KMS-11 (cell line): ENCODE measurements at regions not wholly inside any gene's neighbourhood (a gene's known extent, or its start where the extent isn't known, plus 50 kb on each side); places are given as distances from the start of the nearest gene placed in this dataset.

Experiments used
- H2AFZ ChIP-seq: fragments of 200-600 bp; sonication (generic); 2 replicates; pipeline ENCODE4 v1.6.1; 2016; ENCODE audit warnings: antibody characterized with exemption, mixed run types, low read depth
- H3K27ac ChIP-seq: fragments of 200-600 bp; sonication (generic); 2 replicates; pipeline ENCODE4 v1.6.1; 2016; ENCODE audit warnings: mild to moderate bottlenecking, mixed run types
- H3K27me3 ChIP-seq: fragments of 200-600 bp; sonication (generic); 2 replicates; pipeline ENCODE4 v1.6.1; 2017; ENCODE audit warnings: mild to moderate bottlenecking, low read depth, mixed run types, moderate library complexity; ENCODE audit not compliant: insufficient read depth
- H3K36me3 ChIP-seq: fragments of 200-600 bp; sonication (generic); 2 replicates; pipeline ENCODE4 v1.6.1; 2017; ENCODE audit warnings: mild to moderate bottlenecking, mixed run types; ENCODE audit not compliant: insufficient read depth
- H3K4me1 ChIP-seq: fragments of 200-600 bp; sonication (generic); 2 replicates; pipeline ENCODE4 v1.6.1; 2016; ENCODE audit warnings: mild to moderate bottlenecking, low read depth, mixed run types; ENCODE audit not compliant: poor library complexity, severe bottlenecking
- H3K4me2 ChIP-seq: fragments of 200-600 bp; sonication (generic); 2 replicates; pipeline ENCODE4 v1.7.0; 2016; ENCODE audit warnings: mild to moderate bottlenecking, mixed run types
- H3K4me3 ChIP-seq: fragments of 200-600 bp; sonication (generic); IDR thresholded peaks from 2 replicates; pipeline ENCODE4 v1.6.1; 2017; ENCODE audit warnings: low read depth, low read length, mixed read lengths; ENCODE audit not compliant: insufficient read depth
- H3K79me2 ChIP-seq: fragments of 200-600 bp; sonication (generic); 2 replicates; pipeline ENCODE4 v1.6.1; 2016; ENCODE audit warnings: low read depth, mixed run types; ENCODE audit not compliant: insufficient read depth
- H3K9ac ChIP-seq: fragments of 200-600 bp; sonication (generic); 2 replicates; pipeline ENCODE4 v1.6.1; 2016; ENCODE audit warnings: mild to moderate bottlenecking, mixed run types
- H4K20me1 ChIP-seq: fragments of 200-600 bp; sonication (generic); 2 replicates; pipeline ENCODE4 v1.6.1; 2016; ENCODE audit warnings: mild to moderate bottlenecking, mixed run types; ENCODE audit not compliant: insufficient read depth
- TF ChIP-seq, protein P1 (sequence below): fragments of 200-600 bp; sonication (generic); conservative IDR thresholded peaks from 2 replicates; pipeline ENCODE4 v1.6.1; 2017; ENCODE audit warnings: low read depth, mild to moderate bottlenecking, antibody characterized with exemption, low read length, moderate library complexity, mixed read lengths

DNA sequence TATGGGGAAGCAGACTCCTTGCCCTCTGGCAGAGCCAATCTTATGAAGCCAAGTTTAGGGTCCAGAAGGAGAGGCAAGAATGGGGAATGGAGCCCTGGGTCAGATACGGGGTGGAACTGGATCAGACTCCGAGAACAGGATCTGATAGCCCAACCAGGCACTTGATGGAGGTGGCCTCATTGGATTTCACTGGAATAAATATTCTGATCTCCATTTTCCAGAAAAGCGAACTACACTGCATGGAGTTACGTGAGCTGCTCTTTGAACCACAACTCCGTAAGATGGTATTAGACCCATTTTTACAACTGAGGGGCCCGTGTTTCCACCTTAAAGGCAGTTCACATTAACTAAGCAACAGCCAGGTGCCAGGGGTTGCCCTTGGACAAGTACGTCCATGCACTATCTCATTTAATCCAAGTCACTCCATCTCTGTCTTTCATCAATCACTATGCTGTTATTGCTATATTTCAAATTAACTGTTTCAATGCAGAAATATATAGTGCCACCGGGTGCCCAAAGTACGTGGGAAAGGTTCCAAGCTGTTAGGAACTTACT, 155.2 kb downstream of the BCL11B start:
- Histone ChIP-seq H3K4me1 (no peaks in the 10 kb centered on the region), H2AFZ (no peak overlapping the region), H4K20me1 (no peaks in the 10 kb centered on the region), H3K79me2 (no peaks in the 10 kb centered on the region), H3K27ac (no peak overlapping the region), H3K27me3 (no peaks in the 10 kb centered on the region), H3K4me2 (no peak overlapping the region), H3K9ac (no peak overlapping the region), H3K36me3 (no peaks in the 10 kb centered on the region), H3K4me3 (no peak overlapping the region)
- TF ChIP-seq, protein P1, sequence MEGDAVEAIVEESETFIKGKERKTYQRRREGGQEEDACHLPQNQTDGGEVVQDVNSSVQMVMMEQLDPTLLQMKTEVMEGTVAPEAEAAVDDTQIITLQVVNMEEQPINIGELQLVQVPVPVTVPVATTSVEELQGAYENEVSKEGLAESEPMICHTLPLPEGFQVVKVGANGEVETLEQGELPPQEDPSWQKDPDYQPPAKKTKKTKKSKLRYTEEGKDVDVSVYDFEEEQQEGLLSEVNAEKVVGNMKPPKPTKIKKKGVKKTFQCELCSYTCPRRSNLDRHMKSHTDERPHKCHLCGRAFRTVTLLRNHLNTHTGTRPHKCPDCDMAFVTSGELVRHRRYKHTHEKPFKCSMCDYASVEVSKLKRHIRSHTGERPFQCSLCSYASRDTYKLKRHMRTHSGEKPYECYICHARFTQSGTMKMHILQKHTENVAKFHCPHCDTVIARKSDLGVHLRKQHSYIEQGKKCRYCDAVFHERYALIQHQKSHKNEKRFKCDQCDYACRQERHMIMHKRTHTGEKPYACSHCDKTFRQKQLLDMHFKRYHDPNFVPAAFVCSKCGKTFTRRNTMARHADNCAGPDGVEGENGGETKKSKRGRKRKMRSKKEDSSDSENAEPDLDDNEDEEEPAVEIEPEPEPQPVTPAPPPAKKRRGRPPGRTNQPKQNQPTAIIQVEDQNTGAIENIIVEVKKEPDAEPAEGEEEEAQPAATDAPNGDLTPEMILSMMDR = no peak

DNA sequence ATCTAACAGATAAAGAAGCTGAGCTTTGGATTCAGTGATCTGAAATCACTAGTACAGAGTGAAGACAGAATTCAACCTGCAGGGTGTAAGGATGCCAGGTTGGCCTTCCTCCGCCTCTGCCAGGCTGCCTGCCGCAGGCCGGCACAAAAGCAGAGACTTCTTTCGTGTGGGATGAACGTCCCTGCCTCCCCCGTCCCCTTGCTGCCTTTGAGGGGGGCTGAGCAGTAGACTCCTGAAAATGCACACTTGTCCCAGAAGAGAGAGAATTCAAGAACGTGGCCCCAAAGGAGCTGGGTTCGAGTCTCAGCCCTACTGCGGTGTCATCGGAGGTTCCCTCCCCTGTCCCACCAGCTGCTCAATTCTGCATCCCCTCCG, 154.3 kb downstream of the BCL11B start:
- Histone ChIP-seq H3K4me1 (no peaks in the 10 kb centered on the region), H3K79me2 (no peaks in the 10 kb centered on the region), H4K20me1 (no peaks in the 10 kb centered on the region), H3K27ac (no peak overlapping the region), H3K27me3 (no peaks in the 10 kb centered on the region), H3K9ac (no peak overlapping the region), H3K36me3 (no peaks in the 10 kb centered on the region), H2AFZ (no peak overlapping the region), H3K4me2 (no peak overlapping the region), H3K4me3 (no peak overlapping the region)
- TF ChIP-seq, protein P1 = no peak

DNA sequence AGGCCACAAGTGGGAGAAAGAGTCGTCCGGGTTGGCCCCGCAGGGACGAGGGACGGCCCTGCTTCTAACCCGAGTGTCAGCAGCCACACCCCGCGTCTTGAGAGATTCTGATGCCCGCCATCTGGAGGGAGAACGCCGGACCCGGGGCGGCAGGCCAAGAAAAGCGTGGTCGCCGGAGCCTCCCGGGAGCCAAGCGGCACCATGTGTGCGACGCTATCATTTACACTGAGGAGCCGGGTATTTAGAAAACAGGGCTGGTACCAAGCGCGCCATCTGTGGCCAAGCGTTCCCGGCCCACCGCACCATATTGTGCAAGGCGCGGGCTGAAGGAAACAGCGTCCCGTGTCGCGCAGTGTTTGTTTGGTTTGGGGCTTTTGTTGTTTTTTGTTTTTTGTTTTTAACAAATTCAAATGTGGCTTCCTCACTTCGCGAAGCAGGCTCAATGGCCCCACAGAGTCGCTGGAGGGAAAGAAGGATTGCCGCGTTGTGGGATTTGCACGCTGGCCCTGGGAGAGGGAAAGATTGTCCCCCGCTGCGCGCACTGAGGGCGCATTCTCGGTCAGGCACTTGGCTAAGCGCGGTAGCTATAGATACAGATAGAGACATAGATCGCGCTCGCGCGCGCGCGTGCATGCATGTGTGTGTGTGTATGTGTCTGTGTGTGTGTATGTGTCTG, 153.8 kb downstream of the BCL11B start:
- H3K4me3 ChIP-seq = no peak overlapping the region
- H3K36me3 ChIP-seq = no peaks in the 10 kb centered on the region
- no peaks in the 10 kb centered on the region for H3K4me1 ChIP-seq
- no peak overlapping the region for H3K4me2 ChIP-seq
- no peak overlapping the region for H3K27ac ChIP-seq
- no peaks in the 10 kb centered on the region for H3K79me2 ChIP-seq
- no peak overlapping the region for H3K9ac ChIP-seq
- TF ChIP-seq, protein P1 = no peak
- H3K27me3 ChIP-seq = no peaks in the 10 kb centered on the region
- no peaks in the 10 kb centered on the region for H4K20me1 ChIP-seq
- no peak overlapping the region for H2AFZ ChIP-seq

DNA sequence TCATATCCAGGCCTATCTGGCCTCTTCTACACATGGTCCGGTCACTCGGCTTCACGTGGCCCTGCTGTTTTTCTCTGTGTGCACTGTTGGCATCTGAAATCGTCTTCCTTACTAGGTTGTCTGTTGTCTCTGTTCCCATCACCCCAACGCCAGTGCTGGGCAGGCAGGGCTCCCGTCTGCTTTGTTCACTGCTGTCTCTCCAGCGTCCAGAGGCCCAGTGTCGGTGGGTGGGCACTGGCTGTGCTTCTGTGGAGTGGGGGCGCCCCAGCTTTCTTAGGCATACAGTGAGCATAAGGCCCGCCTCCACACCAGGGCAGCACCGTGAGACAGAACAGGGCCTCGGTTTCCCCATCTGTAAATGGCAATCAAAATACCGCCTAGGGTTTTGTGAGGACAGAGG, 153.1 kb downstream of the BCL11B start:
- no peaks in the 10 kb centered on the region for H4K20me1 ChIP-seq
- no peaks in the 10 kb centered on the region for H3K27me3 ChIP-seq
- no peaks in the 10 kb centered on the region for H3K4me1 ChIP-seq
- H3K27ac ChIP-seq = no peak overlapping the region
- H3K79me2 ChIP-seq = no peaks in the 10 kb centered on the region
- no peak overlapping the region for H2AFZ ChIP-seq
- H3K36me3 ChIP-seq = no peaks in the 10 kb centered on the region
- TF ChIP-seq, protein P1 = no peak
- no peak overlapping the region for H3K4me2 ChIP-seq
- H3K9ac ChIP-seq = no peak overlapping the region
- no peak overlapping the region for H3K4me3 ChIP-seq
